GM10248 (cell line): ENCODE measurements at regions not wholly inside any gene's neighbourhood (a gene's known extent, or its start where the extent isn't known, plus 50 kb on each side); places are given as distances from the start of the nearest gene placed in this dataset.

Source experiments
- CTCF ChIA-PET: fragments of 300-600 bp; sonication (Branson Sonifier 250); formaldehyde crosslinking; extraction: SDS; loops from one replicate; lab custom pipeline; 2021; ENCODE audit warnings: antibody characterized with exemption; lab: Yijun Ruan, JAX
- POLR2A ChIA-PET: fragments of 350-650 bp; sonication (Branson Sonifier 250); formaldehyde crosslinking; extraction: SDS; loops from one replicate; lab custom pipeline; 2020; ENCODE audit warnings: antibody characterized with exemption; lab: Yijun Ruan, JAX
- DNase-seq: peaks from one replicate; pipeline ENCODE4 v3.0.0; 2012; ENCODE audit errors: extremely low spot score
- TF ChIP-seq, protein P1 (sequence below): IDR thresholded peaks from 2 replicates; pipeline ENCODE4 v1.5.1; 2012; ENCODE audit warnings: mild to moderate bottlenecking, low read depth; ENCODE audit errors: extremely low read depth, missing control alignments, control extremely low read depth

DNA sequence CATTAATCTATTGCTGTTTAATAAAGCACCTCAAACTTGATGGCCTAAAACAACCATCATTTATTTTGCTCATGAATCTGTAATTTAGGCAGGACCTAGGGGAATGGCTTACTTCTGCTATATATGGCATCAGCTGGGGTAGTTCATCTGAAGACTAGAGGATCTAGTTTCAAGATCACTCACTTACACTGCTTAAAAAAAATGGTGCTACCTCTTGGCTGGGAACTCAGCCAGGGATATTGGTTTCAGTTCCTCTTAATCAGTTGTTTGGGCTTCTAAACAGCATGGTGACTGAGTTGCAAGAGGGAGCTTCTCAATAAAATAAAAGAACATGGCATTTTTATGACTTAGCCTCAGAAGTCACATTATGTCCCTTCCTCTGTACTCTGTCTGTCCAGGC, 142.0 kb downstream of the FAM114A2 start:
- POLR2A ChIA-PET = no interaction called here
- CTCF ChIA-PET = interaction anchor here (1.8 to 2.1 kb wide), 2 partner anchors 9 to 12 kb away, joined by 4 to 5 read pairs; no protein-coding TSS in a partner anchor
- TF ChIP-seq, protein P1, sequence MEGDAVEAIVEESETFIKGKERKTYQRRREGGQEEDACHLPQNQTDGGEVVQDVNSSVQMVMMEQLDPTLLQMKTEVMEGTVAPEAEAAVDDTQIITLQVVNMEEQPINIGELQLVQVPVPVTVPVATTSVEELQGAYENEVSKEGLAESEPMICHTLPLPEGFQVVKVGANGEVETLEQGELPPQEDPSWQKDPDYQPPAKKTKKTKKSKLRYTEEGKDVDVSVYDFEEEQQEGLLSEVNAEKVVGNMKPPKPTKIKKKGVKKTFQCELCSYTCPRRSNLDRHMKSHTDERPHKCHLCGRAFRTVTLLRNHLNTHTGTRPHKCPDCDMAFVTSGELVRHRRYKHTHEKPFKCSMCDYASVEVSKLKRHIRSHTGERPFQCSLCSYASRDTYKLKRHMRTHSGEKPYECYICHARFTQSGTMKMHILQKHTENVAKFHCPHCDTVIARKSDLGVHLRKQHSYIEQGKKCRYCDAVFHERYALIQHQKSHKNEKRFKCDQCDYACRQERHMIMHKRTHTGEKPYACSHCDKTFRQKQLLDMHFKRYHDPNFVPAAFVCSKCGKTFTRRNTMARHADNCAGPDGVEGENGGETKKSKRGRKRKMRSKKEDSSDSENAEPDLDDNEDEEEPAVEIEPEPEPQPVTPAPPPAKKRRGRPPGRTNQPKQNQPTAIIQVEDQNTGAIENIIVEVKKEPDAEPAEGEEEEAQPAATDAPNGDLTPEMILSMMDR = no peak
- peak; percentile 38 for DNase-seq

DNA sequence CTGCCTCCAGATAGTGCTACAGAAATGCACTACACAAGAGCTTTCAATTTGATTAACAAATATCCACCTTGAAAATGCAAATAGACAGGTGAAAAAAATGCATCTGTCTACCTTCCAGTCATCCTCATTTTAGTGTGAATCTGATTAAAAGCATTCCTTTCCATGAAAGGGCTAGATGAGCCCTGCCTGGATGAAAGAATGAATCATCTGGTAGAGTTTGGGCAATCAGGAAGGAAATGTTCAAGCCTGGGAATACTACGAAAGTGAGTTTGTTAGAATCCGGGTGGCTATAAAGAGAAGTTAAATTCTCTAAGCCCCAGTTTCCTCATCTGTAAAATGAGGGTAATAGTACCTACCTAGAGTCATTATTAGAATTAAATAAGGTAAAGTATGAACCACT, 142.6 kb downstream of the FAM114A2 start:
- POLR2A ChIA-PET = no interaction called here
- DNase-seq = no peak
- TF ChIP-seq, protein P1 = no peak
- CTCF ChIA-PET = interaction anchor here (1.0 to 2.1 kb wide), 3 partner anchors 8 to 1336 kb away, joined by 3 to 6 read pairs (median 5); no protein-coding TSS in a partner anchor

DNA sequence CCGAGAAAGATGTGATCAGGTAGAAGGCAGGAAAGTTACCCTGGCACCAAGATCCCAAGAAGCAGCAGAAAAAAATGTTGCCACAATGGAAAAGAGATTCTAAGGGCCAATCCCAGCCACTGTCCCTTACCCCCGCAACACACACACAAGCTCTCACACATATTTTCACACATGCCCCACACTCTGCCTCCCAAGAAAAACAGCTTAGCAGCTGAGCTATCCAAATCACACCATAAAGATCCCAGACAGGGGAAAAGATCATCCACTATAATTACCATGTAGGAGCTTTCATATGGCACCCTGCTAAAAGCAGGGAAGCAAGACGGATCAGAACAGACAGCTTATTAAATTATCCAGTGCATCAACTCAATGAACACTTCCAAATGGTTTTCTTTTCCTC, 143.4 kb downstream of the FAM114A2 start:
- TF ChIP-seq, protein P1 = no peak
- ChIA-PET POLR2A (no interaction called here), CTCF (interaction anchor here (0.6 to 1.7 kb wide), 5 partner anchors 10 to 1335 kb away, joined by 3 to 6 read pairs (median 3); no protein-coding TSS in a partner anchor)
- no peak for DNase-seq

DNA sequence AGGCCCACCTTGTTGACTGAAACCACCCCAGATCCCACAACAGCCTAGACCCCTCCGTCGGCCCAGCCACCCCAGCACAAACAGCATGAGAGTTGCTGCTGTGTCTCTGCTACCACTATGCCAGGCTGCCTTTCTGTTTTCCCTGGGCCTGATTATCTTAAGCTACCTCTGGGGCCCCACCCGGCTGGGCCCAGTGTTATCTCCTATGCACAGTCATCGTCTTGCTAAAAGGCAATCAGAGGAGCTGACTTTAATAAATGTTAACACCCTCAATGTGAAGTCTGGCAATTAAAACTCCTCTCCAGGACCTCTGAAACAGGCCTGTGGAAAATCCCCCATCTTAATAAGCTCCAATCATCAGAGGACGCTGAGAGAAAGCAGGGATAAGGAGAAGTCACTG, 144.9 kb downstream of the FAM114A2 start:
- TF ChIP-seq, protein P1 = no peak
- DNase-seq = no peak

DNA sequence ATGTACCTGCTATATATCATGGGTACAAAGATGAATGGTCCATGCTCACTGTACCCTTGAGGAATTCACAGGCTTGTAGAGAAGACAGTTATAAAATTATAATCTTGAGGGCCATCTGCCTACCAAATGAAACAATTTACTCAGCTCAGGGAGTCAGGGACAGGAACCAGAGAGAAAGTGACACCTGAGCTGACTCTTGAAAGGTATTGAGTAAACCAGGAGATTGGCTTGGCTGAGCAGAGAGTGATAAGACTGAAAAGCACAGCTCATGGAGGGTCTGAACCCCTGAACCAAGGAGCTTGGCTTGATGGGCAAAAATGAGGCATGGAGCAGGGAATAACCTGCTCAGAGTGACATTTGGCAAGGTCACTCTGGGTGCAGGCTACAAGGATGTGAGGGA, 147.3 kb downstream of the FAM114A2 start:
- POLR2A ChIA-PET = no interaction called here
- no peak for DNase-seq
- CTCF ChIA-PET = no interaction called here
- TF ChIP-seq, protein P1 = no peak

More for the DNA sequence above, 144.9 kb downstream of the FAM114A2 start:
- CTCF ChIA-PET = interaction anchor here (1.0 to 1.7 kb wide), 2 partner anchors 8 to 14 kb away, joined by 3 read pairs; no protein-coding TSS in a partner anchor
- POLR2A ChIA-PET = no interaction called here

DNA sequence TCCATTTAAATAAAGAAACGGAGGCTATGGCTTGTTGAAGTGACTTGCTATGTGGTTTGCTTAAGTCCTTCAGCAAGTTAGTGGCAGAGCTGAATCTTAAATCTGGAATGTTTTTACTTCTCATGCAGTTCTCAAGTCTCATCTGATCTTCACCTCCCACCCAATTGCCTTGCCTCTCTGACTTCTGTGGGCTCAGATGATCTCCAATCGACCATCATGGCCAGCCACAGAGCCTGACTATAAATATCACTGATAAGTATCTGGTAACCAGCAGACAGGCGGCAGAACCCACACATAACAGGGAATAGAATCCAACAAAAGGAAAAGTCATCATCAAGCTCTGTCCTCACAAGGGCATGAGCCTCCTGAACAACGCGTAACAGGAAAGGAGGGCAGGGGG, 149.9 kb downstream of the FAM114A2 start:
- no peak for DNase-seq
- ChIA-PET CTCF (no interaction called here), POLR2A (no interaction called here)
- TF ChIP-seq, protein P1 = no peak
